Fibroblast of the conjunctiva (primary cell): ENCODE measurements at regions not wholly inside any gene's neighbourhood (a gene's known extent, or its start where the extent isn't known, plus 50 kb on each side); places are given as distances from the start of the nearest gene placed in this dataset.

ENCODE experiments used
- DNase-seq: peaks from one replicate; pipeline ENCODE4 v3.0.0-alpha.2; 2010; ENCODE audit warnings: low read depth

DNA sequence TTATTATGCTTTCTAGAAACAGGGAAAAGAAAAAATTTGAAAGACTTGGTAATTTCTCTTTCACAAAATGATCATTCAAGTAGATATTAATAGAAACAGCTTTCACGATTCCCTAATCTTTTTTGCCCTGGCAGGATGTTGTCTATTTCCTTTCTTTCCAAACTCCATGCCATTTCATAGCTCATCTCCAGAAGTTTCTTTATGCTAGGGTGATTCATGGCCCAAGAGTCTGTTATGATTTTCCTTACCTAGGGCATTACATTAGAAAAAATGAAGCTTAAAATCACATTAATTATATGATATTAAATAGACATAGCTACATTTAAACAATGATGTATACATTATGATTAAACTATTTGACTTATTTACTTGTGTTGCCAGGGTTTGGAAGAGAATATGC lies 762.1 kb downstream of the LTN1 start:
- no peak for DNase-seq

DNA sequence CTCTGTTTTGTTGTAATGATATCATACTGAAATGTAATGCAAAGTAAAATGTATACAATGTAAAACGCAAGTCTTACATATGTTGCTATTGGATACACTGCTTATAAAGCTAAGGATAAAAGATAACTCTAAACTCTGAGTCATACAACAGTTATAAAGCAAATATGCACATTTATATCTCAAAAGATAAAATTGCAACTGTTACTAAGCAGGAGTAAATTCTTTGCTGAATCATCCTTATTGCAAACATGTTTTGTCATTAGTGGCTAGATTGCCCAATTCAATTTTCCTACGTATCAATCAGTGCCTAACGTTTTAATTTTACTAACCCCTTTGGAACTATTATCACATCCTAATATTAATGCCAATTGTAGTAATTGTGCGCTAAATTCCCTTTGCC lies 762.9 kb downstream of the LTN1 start:
- peak; percentile 53 for DNase-seq

DNA sequence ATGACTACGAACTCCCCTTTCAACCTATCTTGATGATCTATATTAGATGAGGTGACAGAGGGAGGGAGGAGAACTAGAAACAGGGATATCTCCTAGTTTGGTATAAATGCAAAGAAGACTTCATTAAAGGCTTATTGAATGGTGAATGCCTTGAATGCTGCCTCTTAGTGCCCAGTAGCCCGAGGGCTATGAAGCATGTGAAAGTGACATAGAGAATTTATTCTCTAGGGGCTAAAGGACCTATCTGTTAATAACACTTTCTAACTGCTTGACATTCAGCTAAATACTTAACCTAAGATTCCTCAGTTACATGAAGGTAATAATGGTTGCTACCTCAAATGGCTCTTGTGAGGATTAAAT lies 764.1 kb downstream of the LTN1 start:
- DNase-seq, result no peak

GRCh38 chr21:28227881-28228635 lies 764.6 kb downstream of the LTN1 start:
- no peak for DNase-seq

GRCh38 chr21:28226563-28226962 lies 766.1 kb downstream of the LTN1 start:
- DNase-seq, result no peak

DNA sequence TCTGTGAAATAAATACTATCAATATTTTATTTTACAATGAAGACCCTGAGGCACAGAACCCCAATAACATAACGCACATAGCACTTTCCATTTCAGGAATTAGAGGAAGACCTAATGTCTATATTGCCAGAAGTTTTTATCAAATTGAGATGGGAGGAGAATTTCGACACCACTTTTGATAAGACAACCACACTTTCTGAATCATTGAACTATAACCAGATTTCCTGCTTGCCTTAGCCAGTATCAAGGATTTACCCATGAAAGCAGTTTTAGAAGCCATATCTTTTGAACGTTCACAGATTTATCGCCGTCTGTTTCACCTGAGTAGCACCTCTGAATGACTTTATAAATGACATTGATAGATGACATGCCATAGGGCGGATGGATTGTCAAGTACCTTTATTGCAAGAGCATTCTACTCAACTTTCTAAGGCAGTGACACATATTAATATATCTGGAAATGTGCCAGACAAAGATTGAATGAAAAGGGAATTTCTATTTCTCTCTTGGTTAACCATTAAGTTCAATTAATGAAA lies 768.4 kb downstream of the LTN1 start:
- no peak for DNase-seq

DNA sequence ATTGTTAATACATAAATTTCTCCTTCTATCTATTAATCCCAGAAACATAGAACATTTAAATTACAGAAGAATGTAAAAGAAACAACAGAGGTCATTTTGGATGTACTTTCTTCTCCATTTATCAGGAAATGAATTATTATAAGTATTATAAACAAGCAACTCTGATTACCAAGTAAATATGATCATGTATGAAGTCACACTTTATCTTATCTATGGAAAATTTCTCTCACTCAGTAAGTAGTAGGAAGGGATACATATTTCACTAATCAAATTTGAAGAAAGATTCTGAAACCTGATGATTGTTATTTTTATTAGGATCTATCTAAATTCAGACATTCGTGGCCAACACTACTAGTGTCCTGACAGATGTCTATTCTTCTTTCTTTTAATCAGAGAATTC lies 770.7 kb downstream of the LTN1 start:
- DNase-seq, result no peak

GRCh38 chr21:28220680-28221079 lies 772.0 kb downstream of the LTN1 start:
- no peak for DNase-seq

DNA sequence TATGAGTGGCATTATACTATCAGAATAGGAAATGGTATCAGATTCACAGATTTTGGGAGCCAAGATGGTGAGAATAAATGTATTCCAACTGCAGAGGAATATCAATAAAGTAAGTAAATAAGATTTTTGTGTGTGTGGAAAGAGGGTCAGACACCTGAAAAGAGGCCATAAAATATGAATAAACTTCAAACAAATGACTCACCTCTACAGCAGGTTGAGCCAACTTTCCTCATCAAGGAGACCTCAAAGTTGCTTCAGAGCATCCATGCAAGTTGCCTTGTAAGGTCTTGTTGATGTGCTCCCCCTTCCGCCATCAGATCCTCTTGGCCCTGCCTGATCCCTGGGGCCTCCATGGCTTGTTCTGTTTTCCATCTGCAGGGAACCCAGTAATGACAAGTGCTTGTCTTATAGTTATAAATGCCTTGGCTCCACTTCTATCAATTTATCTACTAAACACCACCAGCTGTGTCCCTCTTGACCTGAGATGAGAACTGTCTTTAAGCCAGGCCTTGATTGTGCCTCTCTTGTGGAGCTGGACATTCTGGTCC lies 775.6 kb downstream of the LTN1 start:
- no peak for DNase-seq

GRCh38 chr21:28215214-28215954 lies 777.3 kb downstream of the LTN1 start:
- peak; percentile 54 for DNase-seq

GRCh38 chr21:28214786-28215185 lies 777.9 kb downstream of the LTN1 start:
- DNase-seq, result no peak

GRCh38 chr21:28213261-28213660 lies 779.4 kb downstream of the LTN1 start:
- DNase-seq, result no peak

GRCh38 chr21:28212061-28212460 lies 780.6 kb downstream of the LTN1 start:
- DNase-seq, result no peak

GRCh38 chr21:28207436-28208173 lies 785.1 kb downstream of the LTN1 start:
- DNase-seq, result peak; percentile 68

- DNase-seq, result no peak
These were observed 792.0 kb downstream of the LTN1 start for GRCh38 chr21:28200726-28201125.

GRCh38 chr21:28196981-28197380 lies 795.7 kb downstream of the LTN1 start:
- no peak for DNase-seq

GRCh38 chr21:28193189-28193588 lies 799.5 kb downstream of the LTN1 start:
- DNase-seq, result no peak

- no peak for DNase-seq
These were observed 806.1 kb downstream of the LTN1 start for GRCh38 chr21:28186604-28187003.

DNA sequence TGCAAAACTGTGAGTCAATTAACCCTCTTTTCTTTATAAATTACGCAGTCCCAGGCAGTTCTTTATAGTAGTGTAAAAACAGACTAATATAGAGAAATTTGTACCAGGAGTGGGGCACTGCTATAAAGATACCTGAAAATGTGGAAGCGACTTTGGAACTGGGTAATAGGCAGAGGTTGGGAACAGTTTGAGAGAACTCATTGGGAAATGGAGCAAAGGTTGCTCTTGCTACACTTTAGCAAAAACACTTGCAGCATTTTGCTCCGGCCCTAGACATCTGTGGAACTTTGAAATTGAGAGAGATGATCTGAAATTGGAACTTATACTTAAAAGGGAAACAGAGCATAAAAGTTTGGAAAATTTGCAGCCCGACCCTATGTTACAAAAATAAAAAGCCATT lies 810.9 kb downstream of the LTN1 start:
- no peak for DNase-seq

DNA sequence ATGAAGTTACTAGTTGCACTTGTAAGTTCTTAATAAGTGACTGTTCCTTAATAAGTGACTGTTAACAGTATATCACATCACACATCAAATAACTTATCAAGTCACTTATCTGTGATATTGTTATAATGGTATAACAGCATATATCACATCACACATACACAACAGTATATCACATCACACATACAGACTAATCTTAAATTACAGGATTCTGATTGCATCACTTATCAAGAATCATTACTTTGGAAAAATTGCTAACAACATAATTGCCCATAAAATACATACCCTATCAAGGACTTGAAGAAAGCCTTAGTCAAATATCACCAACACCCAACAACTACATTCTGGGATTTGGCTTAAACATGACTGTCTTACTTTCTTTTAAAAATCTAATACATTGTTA lies 813.5 kb downstream of the LTN1 start:
- DNase-seq, result no peak

DNA sequence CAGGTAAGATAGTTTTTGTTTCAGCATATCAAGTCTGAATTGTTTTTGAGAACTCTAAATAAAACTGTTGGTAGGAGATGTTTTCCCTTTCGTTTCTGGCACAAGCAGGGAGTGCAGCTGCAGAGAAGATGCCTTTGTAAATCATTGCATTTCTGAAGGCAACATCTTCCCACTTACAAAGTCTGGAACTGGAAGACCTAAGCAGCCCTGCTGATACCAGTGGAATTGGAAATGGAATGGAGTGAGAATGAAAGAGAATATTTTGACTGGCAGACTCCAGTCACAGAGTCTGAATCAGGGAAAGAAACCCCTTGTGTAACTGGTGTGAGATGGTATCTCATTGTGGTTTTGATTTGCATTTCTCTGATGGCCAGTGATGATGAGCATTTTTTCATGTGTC lies 815.6 kb downstream of the LTN1 start:
- DNase-seq, result no peak

DNA sequence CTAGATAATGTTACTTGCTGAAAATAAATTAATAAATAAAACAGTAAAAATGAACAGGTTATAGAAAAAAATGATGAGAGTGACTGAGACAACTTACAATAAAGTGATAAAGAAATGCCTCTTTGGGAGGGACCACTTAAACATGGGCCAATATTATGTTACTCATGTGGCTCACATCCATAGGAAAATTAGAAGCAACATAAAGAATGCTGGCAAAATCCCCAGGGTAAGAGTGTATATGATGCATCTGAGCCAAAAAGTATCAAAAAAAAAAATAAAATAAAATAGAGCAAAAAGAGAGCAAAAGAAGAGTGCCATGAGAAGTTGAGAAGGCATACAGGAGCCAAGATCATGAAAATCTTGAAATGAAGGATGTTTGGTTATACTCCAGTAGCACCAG lies 818.0 kb downstream of the LTN1 start:
- no peak for DNase-seq

- DNase-seq, result no peak
These were observed 818.7 kb downstream of the LTN1 start for GRCh38 chr21:28174006-28174405.
